ENCODE measurements at regions not wholly inside any gene's neighbourhood (a gene's known extent, or its start where the extent isn't known, plus 50 kb on each side); places are given as distances from the start of the nearest gene placed in this dataset.

- TF ChIP-seq CTCF (conservative IDR thresholded peaks at IDR 0.05) (no peak), ZFX (IDR thresholded peaks at IDR 0.05) (no peak)
These were observed 527.3 kb upstream of the GHITM start for GRCh38 chr10:83612050-83612449.

All from C4-2B (cell line).